OCI-LY1 (cell line): ENCODE measurements at regions not wholly inside any gene's neighbourhood (a gene's known extent, or its start where the extent isn't known, plus 50 kb on each side); places are given as distances from the start of the nearest gene placed in this dataset.

Source experiments
- H2AFZ ChIP-seq: fragments of 200-600 bp; sonication (generic), shearing (Covaris generic); 2 replicates; pipeline ENCODE4 v1.6.0; 2014; ENCODE audit warnings: antibody characterized with exemption, mild to moderate bottlenecking, low read length
- H3F3A ChIP-seq: fragments of 200-600 bp; sonication (generic), shearing (Covaris generic); 2 replicates; pipeline ENCODE4 v1.6.0; 2014; ENCODE audit warnings: mild to moderate bottlenecking, antibody characterized with exemption, low read length, moderate library complexity; ENCODE audit not compliant: insufficient read depth
- H3K27ac ChIP-seq: fragments of 200-600 bp; sonication (generic); 2 replicates; pipeline ENCODE4 v1.5.1; 2014; ENCODE audit warnings: low read length, mixed run types, mild to moderate bottlenecking, low read depth; ENCODE audit not compliant: poor library complexity, severe bottlenecking
- H3K27me3 ChIP-seq: fragments of 200-600 bp; sonication (generic); 2 replicates; pipeline ENCODE4 v1.6.0; 2014; ENCODE audit warnings: antibody characterized with exemption, mild to moderate bottlenecking, low read length, moderate library complexity; ENCODE audit not compliant: insufficient read depth
- H3K36me3 ChIP-seq: fragments of 200-600 bp; sonication (generic); 2 replicates; pipeline ENCODE4 v1.6.1; 2014; ENCODE audit warnings: mild to moderate bottlenecking, antibody characterized with exemption, low read length, moderate library complexity, mixed read lengths; ENCODE audit not compliant: insufficient read depth
- H3K4me1 ChIP-seq: fragments of 200-600 bp; sonication (generic); 2 replicates; pipeline ENCODE4 v1.5.1; 2014; ENCODE audit warnings: mild to moderate bottlenecking, low read length, moderate library complexity; ENCODE audit not compliant: insufficient read depth, severe bottlenecking
- H3K4me2 ChIP-seq: fragments of 200-600 bp; sonication (generic), shearing (Covaris generic); 2 replicates; pipeline ENCODE4 v1.6.1; 2014; ENCODE audit warnings: low read length
- H3K4me3 ChIP-seq: fragments of 200-600 bp; sonication (generic); 2 replicates; pipeline ENCODE4 v1.5.1; 2014; ENCODE audit warnings: low read length, low read depth, mild to moderate bottlenecking, mixed read lengths; ENCODE audit not compliant: poor library complexity, severe bottlenecking
- H3K79me2 ChIP-seq: fragments of 200-600 bp; shearing (Covaris generic); 2 replicates; pipeline ENCODE4 v1.6.1; 2016; ENCODE audit warnings: mixed run types, low read length, mixed read lengths; ENCODE audit not compliant: insufficient read depth
- H3K9ac ChIP-seq: fragments of 200-600 bp; sonication (generic), shearing (Covaris generic); 2 replicates; pipeline ENCODE4 v1.6.1; 2014; ENCODE audit warnings: mild to moderate bottlenecking, low read length, mixed read lengths
- H3K9me2 ChIP-seq: fragments of 200-600 bp; sonication (generic), shearing (Covaris generic); 2 replicates; pipeline ENCODE4 v1.6.1; 2014; ENCODE audit warnings: low read depth, mild to moderate bottlenecking, low read length, mixed read lengths
- H3K9me3 ChIP-seq: fragments of 200-600 bp; shearing (Covaris generic); 2 replicates; pipeline ENCODE4 v1.6.1; 2014; ENCODE audit warnings: low read length, mixed read lengths
- H4K20me1 ChIP-seq: fragments of 200-600 bp; sonication (generic), shearing (Covaris generic); 2 replicates; pipeline ENCODE4 v1.6.0; 2016; ENCODE audit warnings: mild to moderate bottlenecking, low read length; ENCODE audit not compliant: insufficient read depth
- CTCF ChIP-seq: fragments of 200-600 bp; sonication (generic), shearing (Covaris generic); IDR thresholded peaks from 2 replicates; pipeline ENCODE4 v1.5.1; 2017; ENCODE audit warnings: mild to moderate bottlenecking, antibody characterized with exemption, low read length, moderate library complexity, mixed read lengths
- EZH2 ChIP-seq: fragments of 200-600 bp; sonication (generic), shearing (Covaris generic); IDR thresholded peaks from 2 replicates; pipeline ENCODE4 v1.8.0; 2017; ENCODE audit warnings: borderline replicate concordance, mixed run types, mild to moderate bottlenecking, antibody characterized with exemption, low read length, moderate library complexity, mixed read lengths

GRCh38 chr18:32576296-32576916 lies 105.7 kb upstream of the GAREM1 start:
- Histone ChIP-seq H3K9ac (no peak overlapping the region), H3K4me1 (no peaks in the 10 kb centered on the region), H3K36me3 (no peaks in the 10 kb centered on the region), H3K9me3 (no peaks in the 10 kb centered on the region), H3F3A (no peaks in the 10 kb centered on the region), H3K9me2 (no peaks in the 10 kb centered on the region), H3K79me2 (no peaks in the 10 kb centered on the region), H3K27ac (no peak overlapping the region), H3K27me3 (peaks cover 6% of the 10 kb centered on the region), H3K4me3 (no peak overlapping the region), H2AFZ (no peak overlapping the region), H3K4me2 (no peak overlapping the region), H4K20me1 (no peaks in the 10 kb centered on the region)
- TF ChIP-seq CTCF (peak; percentile 62), EZH2 (no peak)

GRCh38 chr18:32566960-32567359 lies 96.3 kb upstream of the GAREM1 start:
- Histone ChIP-seq H3K79me2 (no peaks in the 10 kb centered on the region), H3K36me3 (no peaks in the 10 kb centered on the region), H2AFZ (no peak overlapping the region), H3K9ac (no peak overlapping the region), H3K4me2 (no peak overlapping the region), H3K4me1 (no peaks in the 10 kb centered on the region), H3K9me2 (no peaks in the 10 kb centered on the region), H3F3A (no peaks in the 10 kb centered on the region), H3K27me3 (no peaks in the 10 kb centered on the region), H3K9me3 (no peaks in the 10 kb centered on the region), H3K4me3 (no peak overlapping the region), H4K20me1 (no peaks in the 10 kb centered on the region), H3K27ac (no peak overlapping the region)
- TF ChIP-seq EZH2, result no peak
- TF ChIP-seq CTCF, result no peak

GRCh38 chr18:32553640-32554365 lies 83.1 kb upstream of the GAREM1 start:
- H3K27ac ChIP-seq, result no peak overlapping the region
- H2AFZ ChIP-seq, result no peak overlapping the region
- H4K20me1 ChIP-seq, result no peaks in the 10 kb centered on the region
- no peaks in the 10 kb centered on the region for H3K36me3 ChIP-seq
- H3F3A ChIP-seq, result no peaks in the 10 kb centered on the region
- no peaks in the 10 kb centered on the region for H3K4me1 ChIP-seq
- no peaks in the 10 kb centered on the region for H3K27me3 ChIP-seq
- H3K4me3 ChIP-seq, result no peak overlapping the region
- TF ChIP-seq EZH2, result no peak
- no peak for TF ChIP-seq CTCF
- H3K9me2 ChIP-seq, result no peaks in the 10 kb centered on the region
- H3K79me2 ChIP-seq, result no peaks in the 10 kb centered on the region
- no peak overlapping the region for H3K4me2 ChIP-seq
- H3K9ac ChIP-seq, result no peak overlapping the region
- no peaks in the 10 kb centered on the region for H3K9me3 ChIP-seq
